HCT116 (cell line): ENCODE measurements at regions not wholly inside any gene's neighbourhood (a gene's known extent, or its start where the extent isn't known, plus 50 kb on each side); places are given as distances from the start of the nearest gene placed in this dataset.

Experiments used
- ATAC-seq: fragments of 200-7000 bp; cut with Tn5 transposase; 2 replicates; pipeline ENCODE4 v1.9.1; 2020; ENCODE audit warnings: mild to moderate bottlenecking, moderate library complexity
- BruUV-seq: library from RNA; stranded (reverse); fragments of 400-500 nt; replicated peaks from 2 replicates; lab custom pipeline; 2021; lab: Mats Ljungman, UMichigan
- CTCF ChIA-PET: fragments of 300-600 bp; sonication (Branson Sonifier 250); formaldehyde crosslinking; loops from one replicate; lab custom pipeline; 2021; ENCODE audit warnings: antibody characterized with exemption; lab: Charles Lee
- POLR2A ChIA-PET: fragments of 300-600, 350-600 bp; sonication (Branson Sonifier 250); formaldehyde crosslinking; loops from one replicate; lab custom pipeline; 2021; ENCODE audit warnings: antibody characterized with exemption; lab: Charles Lee
- RAD21 ChIA-PET, 2 experiments: fragments of 300-600 bp; sonication (Branson Sonifier 250); formaldehyde crosslinking; loops; one replicate each; lab custom pipeline; 2023; ENCODE audit warnings: low total read pairs in 2 of 2; ENCODE audit not compliant: uncharacterized antibody in 2 of 2, unreplicated experiment in 2 of 2, low non-redundant PET in 1 of 2; lab: Charles Lee
- DNase-seq: peaks from one replicate; pipeline ENCODE4 v3.0.0-alpha.2; 2010; ENCODE audit warnings: low read depth, low spot score
- H2AFZ ChIP-seq: fragments of 200-600 bp; shearing (Covaris generic), sonication (generic); 2 replicates; pipeline ENCODE4 v1.6.1; 2017; ENCODE audit warnings: low read depth, mixed run types, mixed read lengths, antibody characterized with exemption, low read length; ENCODE audit not compliant: poor library complexity, severe bottlenecking
- H3K27ac ChIP-seq: 2 replicates; pipeline ENCODE4 v1.5.1; 2012; ENCODE audit warnings: low read depth, low read length
- H3K27me3 ChIP-seq: fragments of 200-600 bp; sonication (generic); 2 replicates; pipeline ENCODE4 v1.6.1; 2016; ENCODE audit warnings: mixed run types, low read length, mixed read lengths; ENCODE audit not compliant: insufficient read depth
- H3K36me3 ChIP-seq, 2 experiments: fragments of 200-500 bp in 1 of 2; fragments of 200-600 bp in 1 of 2; sonication (Bioruptor generic) in 1 of 2; sonication (generic) in 1 of 2; 2 replicates each; pipeline versions ENCODE4 v1.5.1 to v1.6.1; 2014 to 2016; ENCODE audit warnings: low read length in 2 of 2, inconsistent platforms in 1 of 2, mixed read lengths in 1 of 2, mixed run types in 1 of 2; ENCODE audit not compliant: insufficient read depth in 2 of 2, control insufficient read depth in 1 of 2
- H3K4me1 ChIP-seq, 2 experiments: fragments of 200-600 bp in 1 of 2; sonication (generic) in 1 of 2; 2 replicates each; pipeline versions ENCODE4 v1.5.1 to v1.6.1; 2012 to 2017; ENCODE audit warnings: low read length in 2 of 2, inconsistent platforms in 1 of 2, mild to moderate bottlenecking in 1 of 2, mixed read lengths in 1 of 2, mixed run types in 1 of 2, moderate library complexity in 1 of 2; ENCODE audit not compliant: insufficient read depth in 2 of 2, control insufficient read depth in 1 of 2
- H3K4me2 ChIP-seq: fragments of 200-600 bp; sonication (generic); 2 replicates; pipeline ENCODE4 v1.6.1; 2017; ENCODE audit warnings: mixed run types, low read length, mixed read lengths
- H3K4me3 ChIP-seq, 2 experiments: fragments of 200-600 bp in 1 of 2; sonication (generic) in 1 of 2; replicated peaks in 1 of 2; 2 replicates each; pipeline ENCODE4 v1.5.1; 2011 to 2016; ENCODE audit warnings: low read length in 2 of 2, control low read depth in 1 of 2, low read depth in 1 of 2, mild to moderate bottlenecking in 1 of 2, mixed read lengths in 1 of 2, mixed run types in 1 of 2
- H3K79me2 ChIP-seq: fragments of 200-600 bp; sonication (generic); 2 replicates; pipeline ENCODE4 v1.6.1; 2017; ENCODE audit warnings: mild to moderate bottlenecking, mixed run types, low read length, moderate library complexity, mixed read lengths; ENCODE audit not compliant: insufficient read depth
- H3K9ac ChIP-seq: fragments of 200-600 bp; sonication (generic); 2 replicates; pipeline ENCODE4 v1.6.1; 2016; ENCODE audit warnings: low read length, mixed read lengths
- H3K9me2 ChIP-seq: fragments of 200-600 bp; sonication (generic), shearing (Covaris generic); 2 replicates; pipeline ENCODE4 v1.6.1; 2017; ENCODE audit warnings: mixed run types, mild to moderate bottlenecking, moderate library complexity; ENCODE audit not compliant: insufficient read depth
- H3K9me3 ChIP-seq, 2 experiments: fragments of 200-500 bp in 1 of 2; fragments of 200-600 bp in 1 of 2; sonication (Bioruptor generic) in 1 of 2; sonication (generic) in 1 of 2; 2 replicates each; pipeline ENCODE4 v1.6.1; 2014 to 2017; ENCODE audit warnings: low read length in 2 of 2, mixed read lengths in 2 of 2, inconsistent platforms in 1 of 2, low read depth in 1 of 2, mild to moderate bottlenecking in 1 of 2, mixed run types in 1 of 2, moderate library complexity in 1 of 2; ENCODE audit not compliant: control insufficient read depth in 1 of 2, insufficient read depth in 1 of 2
- H4K20me1 ChIP-seq: fragments of 200-600 bp; sonication (generic), shearing (Covaris generic); 2 replicates; pipeline ENCODE4 v1.6.1; 2017; ENCODE audit warnings: mixed run types, mild to moderate bottlenecking, moderate library complexity; ENCODE audit not compliant: insufficient read depth
- ATF3 ChIP-seq: IDR thresholded peaks from 2 replicates; pipeline ENCODE4 v1.6.1; 2012
- CEBPB ChIP-seq: IDR thresholded peaks from 2 replicates; pipeline ENCODE4 v1.6.1; 2012; ENCODE audit warnings: low read depth
- FOSL1 ChIP-seq: IDR thresholded peaks from 2 replicates; pipeline ENCODE4 v1.6.1; 2012; ENCODE audit warnings: low read depth
- REST ChIP-seq: IDR thresholded peaks from 2 replicates; pipeline ENCODE4 v1.6.1; 2012; ENCODE audit warnings: low read depth
- SP1 ChIP-seq: IDR thresholded peaks from 2 replicates; pipeline ENCODE4 v1.6.1; 2012; ENCODE audit warnings: low read depth
- SRF ChIP-seq: IDR thresholded peaks from 2 replicates; pipeline ENCODE4 v1.6.1; 2012; ENCODE audit warnings: low read depth
- ZFX ChIP-seq: fragments of 450-650 bp; IDR thresholded peaks from 2 replicates; pipeline ENCODE4 v1.6.1; 2017
- intact Hi-C: fragments of 100-400 bp; cut with micrococcal nuclease; formaldehyde crosslinking; loops from 2 replicates; pipeline ENCODE4 v1.10.0; 2022
- TF ChIP-seq, protein P1 (sequence below): IDR thresholded peaks from 2 replicates; pipeline ENCODE4 v1.6.1; 2011; ENCODE audit warnings: mild to moderate bottlenecking, low read length, moderate library complexity; ENCODE audit not compliant: insufficient replicate concordance; ENCODE audit errors: extremely low read depth

- Histone ChIP-seq H3K36me3 (no peaks in the 10 kb centered on the region), H3K4me1 (no peaks in the 10 kb centered on the region), H3K9me3 (no peaks in the 10 kb centered on the region), H3K4me3 (no peak overlapping the region), H3K27me3 (no peaks in the 10 kb centered on the region), H3K9me2 (no peaks in the 10 kb centered on the region), H3K4me2 (no peak overlapping the region), H3K27ac (no peak overlapping the region), H3K9ac (no peak overlapping the region), H3K79me2 (no peaks in the 10 kb centered on the region), H2AFZ (no peak overlapping the region), H4K20me1 (no peaks in the 10 kb centered on the region)
- no peak for ATAC-seq
- no TSS peak for BruUV-seq
- CTCF ChIA-PET, result no interaction called here
- no peak for TF ChIP-seq ZFX
- TF ChIP-seq FOSL1, result no peak
- TF ChIP-seq ATF3, result no peak
- TF ChIP-seq REST, result no peak
- no peak for TF ChIP-seq CEBPB
- no peak for TF ChIP-seq SP1
- TF ChIP-seq, protein P1, sequence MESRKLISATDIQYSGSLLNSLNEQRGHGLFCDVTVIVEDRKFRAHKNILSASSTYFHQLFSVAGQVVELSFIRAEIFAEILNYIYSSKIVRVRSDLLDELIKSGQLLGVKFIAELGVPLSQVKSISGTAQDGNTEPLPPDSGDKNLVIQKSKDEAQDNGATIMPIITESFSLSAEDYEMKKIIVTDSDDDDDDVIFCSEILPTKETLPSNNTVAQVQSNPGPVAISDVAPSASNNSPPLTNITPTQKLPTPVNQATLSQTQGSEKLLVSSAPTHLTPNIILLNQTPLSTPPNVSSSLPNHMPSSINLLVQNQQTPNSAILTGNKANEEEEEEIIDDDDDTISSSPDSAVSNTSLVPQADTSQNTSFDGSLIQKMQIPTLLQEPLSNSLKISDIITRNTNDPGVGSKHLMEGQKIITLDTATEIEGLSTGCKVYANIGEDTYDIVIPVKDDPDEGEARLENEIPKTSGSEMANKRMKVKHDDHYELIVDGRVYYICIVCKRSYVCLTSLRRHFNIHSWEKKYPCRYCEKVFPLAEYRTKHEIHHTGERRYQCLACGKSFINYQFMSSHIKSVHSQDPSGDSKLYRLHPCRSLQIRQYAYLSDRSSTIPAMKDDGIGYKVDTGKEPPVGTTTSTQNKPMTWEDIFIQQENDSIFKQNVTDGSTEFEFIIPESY, result no peak
- no peak for TF ChIP-seq SRF
- RAD21 ChIA-PET, result no interaction called here
- intact Hi-C loops, result no loop called here
- no peak for DNase-seq
- POLR2A ChIA-PET, result no interaction called here
Measured at GRCh38 chr4:184933311-184933710, 85.0 kb upstream of the HELT start.
